Activated B cell treated with CpG ODN at 0.5 μM for 24 hours (primary cell): ENCODE measurements at regions not wholly inside any gene's neighbourhood (a gene's known extent, or its start where the extent isn't known, plus 50 kb on each side); places are given as distances from the start of the nearest gene placed in this dataset.

Experiments
- ATAC-seq: fragments of 200-7000 bp; cut with Tn5 transposase; one replicate; pipeline ENCODE4 v1.10.0; 2021; ENCODE audit warnings: low read depth, mild to moderate bottlenecking, moderate library complexity
- CTCF ChIA-PET: fragments of 350-600 bp; sonication (Branson Sonifier 250); formaldehyde crosslinking; loops from one replicate; lab custom pipeline; 2021; ENCODE audit warnings: antibody characterized with exemption; lab: Charles Lee
- POLR2A ChIA-PET: fragments of 350-600 bp; sonication (Branson Sonifier 250); formaldehyde crosslinking; loops from one replicate; lab custom pipeline; 2021; ENCODE audit warnings: antibody characterized with exemption; lab: Charles Lee
- DNase-seq: peaks from one replicate; pipeline ENCODE4 v3.0.0; 2022
- H3K27ac Mint-ChIP-seq: one replicate; pipeline ENCODE4 v1.8.0; 2020; ENCODE audit warnings: mixed read lengths
- H3K27me3 Mint-ChIP-seq: one replicate; pipeline ENCODE4 v1.8.0; 2021; ENCODE audit warnings: mixed read lengths
- H3K36me3 Mint-ChIP-seq: one replicate; pipeline ENCODE4 v1.8.0; 2021; ENCODE audit warnings: low read depth, mixed read lengths
- H3K4me1 Mint-ChIP-seq: one replicate; pipeline ENCODE4 v1.8.0; 2021; ENCODE audit warnings: mixed read lengths
- H3K4me3 Mint-ChIP-seq: one replicate; pipeline ENCODE4 v1.8.0; 2020; ENCODE audit warnings: mild to moderate bottlenecking, mixed read lengths
- H3K9me3 Mint-ChIP-seq: one replicate; pipeline ENCODE4 v1.8.0; 2020; ENCODE audit warnings: mixed read lengths
- CTCF ChIP-seq: fragments of 200-600 bp; IDR thresholded peaks from one replicate; pipeline ENCODE4 v1.8.0; 2022; ENCODE audit warnings: antibody characterized with exemption, mild to moderate bottlenecking
- intact Hi-C: fragments of 100-400 bp; cut with micrococcal nuclease; formaldehyde crosslinking; loops from one replicate; pipeline ENCODE4 v1.15.1; 2024

GRCh38 chr20:12409501-12409900 is 491.8 kb downstream of the BTBD3 start:
- peaks cover 20% of the 10 kb centered on the region for H3K9me3 Mint-ChIP-seq
- H3K27me3 Mint-ChIP-seq = no peaks in the 10 kb centered on the region
- POLR2A ChIA-PET = no interaction called here
- H3K27ac Mint-ChIP-seq = no peak overlapping the region
- TF ChIP-seq CTCF = no peak
- CTCF ChIA-PET = no interaction called here
- no peak overlapping the region for H3K4me3 Mint-ChIP-seq
- DNase-seq (no peak), ATAC-seq (no peak)
- intact Hi-C loops = no loop called here
- H3K36me3 Mint-ChIP-seq = no peaks in the 10 kb centered on the region
- H3K4me1 Mint-ChIP-seq = no peaks in the 10 kb centered on the region

DNA sequence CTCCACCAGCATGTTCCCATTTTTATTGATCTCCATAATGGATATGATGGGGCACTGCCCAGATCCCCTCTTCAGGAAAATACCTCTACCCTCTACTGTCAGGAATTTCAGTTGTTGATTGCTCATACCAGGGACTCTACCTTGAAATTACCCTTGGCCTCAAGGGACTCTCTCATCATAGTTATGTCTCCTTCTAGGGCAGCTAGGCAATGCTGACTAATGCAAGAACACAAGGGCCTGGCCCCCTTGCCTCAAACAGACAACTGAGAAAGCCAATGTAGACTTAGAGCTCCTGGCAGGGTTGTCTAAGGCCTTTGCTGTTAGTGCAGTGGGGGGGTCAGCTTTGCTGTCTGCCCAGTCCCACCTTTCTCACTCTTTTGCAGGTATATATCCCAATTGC is 493.1 kb downstream of the BTBD3 start:
- CTCF ChIA-PET = no interaction called here
- POLR2A ChIA-PET = no interaction called here
- no peak overlapping the region for H3K4me3 Mint-ChIP-seq
- intact Hi-C loops = no loop called here
- DNase-seq (no peak), ATAC-seq (no peak)
- no peaks in the 10 kb centered on the region for H3K27me3 Mint-ChIP-seq
- TF ChIP-seq CTCF = no peak
- H3K27ac Mint-ChIP-seq = no peak overlapping the region
- H3K4me1 Mint-ChIP-seq = no peaks in the 10 kb centered on the region
- no peaks in the 10 kb centered on the region for H3K36me3 Mint-ChIP-seq
- peaks cover 19% of the 10 kb centered on the region for H3K9me3 Mint-ChIP-seq

GRCh38 chr20:12411246-12411940 is 493.7 kb downstream of the BTBD3 start:
- intact Hi-C loops = no loop called here
- no peaks in the 10 kb centered on the region for H3K27me3 Mint-ChIP-seq
- ChIA-PET CTCF (no interaction called here), POLR2A (no interaction called here)
- no peak for TF ChIP-seq CTCF
- no peaks in the 10 kb centered on the region for H3K36me3 Mint-ChIP-seq
- ATAC-seq (no peak), DNase-seq (no peak)
- no peaks in the 10 kb centered on the region for H3K4me1 Mint-ChIP-seq
- no peak overlapping the region for H3K4me3 Mint-ChIP-seq
- H3K9me3 Mint-ChIP-seq = peaks cover 19% of the 10 kb centered on the region
- no peak overlapping the region for H3K27ac Mint-ChIP-seq

DNA sequence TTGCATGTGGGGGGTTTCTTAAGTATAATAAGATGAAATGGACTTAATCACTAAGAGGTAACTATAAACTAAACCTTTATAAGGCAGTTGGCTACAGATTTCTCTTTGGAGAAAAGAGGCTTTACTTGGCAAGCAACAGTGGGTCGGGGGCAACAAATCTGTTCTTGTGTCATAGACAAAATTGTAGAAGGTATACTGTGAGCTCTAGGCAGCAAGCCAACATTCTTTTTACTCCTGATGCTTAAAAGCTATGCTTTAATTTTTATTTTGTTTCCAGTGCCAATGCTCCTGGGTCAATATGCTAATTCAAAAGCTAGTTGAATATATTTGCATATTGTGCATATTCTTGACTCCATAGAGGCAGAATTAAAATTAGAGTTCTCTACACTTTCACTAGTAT is 495.4 kb downstream of the BTBD3 start:
- H3K4me3 Mint-ChIP-seq = no peak overlapping the region
- H3K27ac Mint-ChIP-seq = no peak overlapping the region
- no peaks in the 10 kb centered on the region for H3K27me3 Mint-ChIP-seq
- DNase-seq = no peak
- no peaks in the 10 kb centered on the region for H3K4me1 Mint-ChIP-seq
- no peak for TF ChIP-seq CTCF
- POLR2A ChIA-PET = no interaction called here
- peaks cover 11% of the 10 kb centered on the region for H3K9me3 Mint-ChIP-seq
- intact Hi-C loops = no loop called here
- CTCF ChIA-PET = no interaction called here
- no peaks in the 10 kb centered on the region for H3K36me3 Mint-ChIP-seq
- no peak for ATAC-seq

GRCh38 chr20:12414446-12415274 is 497.0 kb downstream of the BTBD3 start:
- intact Hi-C loops = no loop called here
- Mint-ChIP-seq H3K9me3 (peaks cover 9% of the 10 kb centered on the region), H3K36me3 (no peaks in the 10 kb centered on the region), H3K4me1 (no peaks in the 10 kb centered on the region), H3K4me3 (no peak overlapping the region), H3K27ac (no peak overlapping the region), H3K27me3 (no peaks in the 10 kb centered on the region)
- ChIA-PET POLR2A (no interaction called here), CTCF (no interaction called here)
- no peak for ATAC-seq
- DNase-seq = no peak
- TF ChIP-seq CTCF = no peak
